Neural cell (in vitro differentiated cells): ENCODE measurements at regions not wholly inside any gene's neighbourhood (a gene's known extent, or its start where the extent isn't known, plus 50 kb on each side); places are given as distances from the start of the nearest gene placed in this dataset.

ENCODE experiments used
- CTCF ChIP-seq: fragments of 450-650 bp; IDR thresholded peaks from 2 replicates; pipeline ENCODE4 v1.5.1; 2014; ENCODE audit warnings: antibody characterized with exemption, mild to moderate bottlenecking, moderate library complexity; ENCODE audit not compliant: poor library complexity, severe bottlenecking
- EP300 ChIP-seq: fragments of 450-650 bp; conservative IDR thresholded peaks from 2 replicates; pipeline ENCODE4 v1.6.1; 2014; ENCODE audit warnings: antibody characterized with exemption, mild to moderate bottlenecking, moderate library complexity; ENCODE audit not compliant: poor library complexity, severe bottlenecking
- EZH2 ChIP-seq: fragments of 200-600, 300-800 bp; shearing (Covaris generic), sonication (generic); IDR thresholded peaks from 2 replicates; pipeline ENCODE4 v1.6.1; 2014; ENCODE audit warnings: antibody characterized with exemption, low read length, borderline replicate concordance, mild to moderate bottlenecking; ENCODE audit not compliant: insufficient read depth, poor library complexity, severe bottlenecking
- REST ChIP-seq: IDR thresholded peaks from 2 replicates; pipeline ENCODE4 v1.6.1; 2012; ENCODE audit warnings: borderline replicate concordance
- TAF1 ChIP-seq: IDR thresholded peaks from 2 replicates; pipeline ENCODE4 v1.6.1; 2012; ENCODE audit warnings: low read depth

- TF ChIP-seq CTCF = no peak
- no peak for TF ChIP-seq TAF1
- TF ChIP-seq REST = no peak
- TF ChIP-seq EZH2 = no peak
- no peak for TF ChIP-seq EP300
These were observed 305.1 kb downstream of the ZNF621 start for GRCh38 chr3:40829876-40830275.
